HEK293 (cell line): ENCODE measurements at regions not wholly inside any gene's neighbourhood (a gene's known extent, or its start where the extent isn't known, plus 50 kb on each side); places are given as distances from the start of the nearest gene placed in this dataset.
A peak's percentile ranks its signal among the peaks of the same experiment; 100 is the strongest.

Experiments used
- CTCF ChIA-PET: fragments of 350-600 bp; formaldehyde crosslinking; extraction: SDS; loops from one replicate; lab custom pipeline; 2021; ENCODE audit warnings: antibody characterized with exemption; lab: Yijun Ruan, JAX
- POLR2A ChIA-PET: fragments of 300-600 bp; formaldehyde crosslinking; extraction: SDS; loops from one replicate; lab custom pipeline; 2020; ENCODE audit warnings: antibody characterized with exemption, inconsistent platforms; lab: Yijun Ruan, JAX
- H3K27ac ChIP-seq: fragments of 200-500 bp; sonication (Bioruptor generic); 2 replicates; pipeline ENCODE4 v1.5.1; 2014; ENCODE audit warnings: low read depth, low read length, control low read depth, inconsistent platforms; ENCODE audit errors: extremely low read depth
- H3K36me3 ChIP-seq, 2 experiments: fragments of 200-500 bp in 1 of 2; sonication (Bioruptor generic) in 1 of 2; 1 replicate in 1 of 2; 2 replicates in 1 of 2; pipeline ENCODE4 v1.5.1; 2014 to 2017; ENCODE audit warnings: inconsistent platforms in 2 of 2, low read length in 2 of 2; ENCODE audit not compliant: control insufficient read depth in 2 of 2, insufficient read depth in 1 of 2
- H3K4me1 ChIP-seq: fragments of 200-500 bp; sonication (Bioruptor generic); 2 replicates; pipeline ENCODE4 v1.5.1; 2014; ENCODE audit warnings: mild to moderate bottlenecking, low read length, inconsistent platforms; ENCODE audit not compliant: control insufficient read depth, insufficient read depth
- H3K4me3 ChIP-seq: 2 replicates; pipeline ENCODE4 v1.5.1; 2011; ENCODE audit warnings: low read depth, mild to moderate bottlenecking, control low read depth, low read length, moderate library complexity
- H3K9me3 ChIP-seq: fragments of 200-500 bp; sonication (Bioruptor generic); 2 replicates; pipeline ENCODE4 v1.5.1; 2014; ENCODE audit warnings: low read depth, low read length, inconsistent platforms; ENCODE audit not compliant: control insufficient read depth, insufficient read depth
- BCL11B ChIP-seq: fragments of 450-650 bp; formaldehyde crosslinking; IDR thresholded peaks from 2 replicates; pipeline ENCODE4 v1.5.1; 2016; ENCODE audit warnings: low read depth, missing biosample characterization, missing genetic modification characterization
- EGR2 ChIP-seq: fragments of 450-650 bp; formaldehyde crosslinking; IDR thresholded peaks from 2 replicates; pipeline ENCODE4 v1.5.1; 2016; ENCODE audit warnings: low read depth, missing biosample characterization, missing genetic modification characterization
- GFI1B ChIP-seq: fragments of 450-650 bp; formaldehyde crosslinking; IDR thresholded peaks from 2 replicates; pipeline ENCODE4 v1.5.1; 2016; ENCODE audit warnings: missing biosample characterization, missing genetic modification characterization
- GLIS1 ChIP-seq: fragments of 450-650 bp; formaldehyde crosslinking; IDR thresholded peaks from 2 replicates; pipeline ENCODE4 v1.5.1; 2016; ENCODE audit warnings: missing biosample characterization, missing genetic modification characterization
- HOXD13 ChIP-seq: sonication (generic); formaldehyde crosslinking; IDR thresholded peaks from 2 replicates; pipeline ENCODE4 v1.8.0; 2022; ENCODE audit warnings: missing genetic modification reagents, borderline replicate concordance
- KLF17 ChIP-seq: fragments of 450-650 bp; formaldehyde crosslinking; IDR thresholded peaks from 2 replicates; pipeline ENCODE4 v1.5.1; 2016; ENCODE audit warnings: missing biosample characterization, missing genetic modification characterization
- KLF7 ChIP-seq: fragments of 450-650 bp; formaldehyde crosslinking; IDR thresholded peaks from 2 replicates; pipeline ENCODE4 v1.5.1; 2016; ENCODE audit warnings: missing biosample characterization, missing genetic modification characterization, borderline replicate concordance
- KLF8 ChIP-seq: fragments of 450-650 bp; formaldehyde crosslinking; IDR thresholded peaks from 2 replicates; pipeline ENCODE4 v1.5.1; 2016; ENCODE audit warnings: missing biosample characterization, missing genetic modification characterization
- OVOL3 ChIP-seq: fragments of 450-650 bp; formaldehyde crosslinking; IDR thresholded peaks from 2 replicates; pipeline ENCODE4 v1.5.1; 2016; ENCODE audit warnings: missing biosample characterization, missing genetic modification characterization
- PBX3 ChIP-seq: sonication (generic); formaldehyde crosslinking; IDR thresholded peaks from 2 replicates; pipeline ENCODE4 v1.8.1; 2022; ENCODE audit warnings: mild to moderate bottlenecking, moderate library complexity, missing genetic modification reagents
- SP2 ChIP-seq: fragments of 450-650 bp; formaldehyde crosslinking; IDR thresholded peaks from 2 replicates; pipeline ENCODE4 v1.5.1; 2016; ENCODE audit warnings: missing biosample characterization, missing genetic modification characterization
- SP7 ChIP-seq: fragments of 450-650 bp; formaldehyde crosslinking; IDR thresholded peaks from 2 replicates; pipeline ENCODE4 v1.5.1; 2016; ENCODE audit warnings: missing biosample characterization, missing genetic modification characterization
- ZBTB8A ChIP-seq: fragments of 450-650 bp; formaldehyde crosslinking; IDR thresholded peaks from 2 replicates; pipeline ENCODE4 v1.5.1; 2016; ENCODE audit warnings: missing biosample characterization, missing genetic modification characterization
- ZIC2 ChIP-seq: fragments of 450-650 bp; formaldehyde crosslinking; IDR thresholded peaks from 2 replicates; pipeline ENCODE4 v1.5.1; 2016; ENCODE audit warnings: missing biosample characterization, missing genetic modification characterization
- ZNF169 ChIP-seq: fragments of 450-650 bp; formaldehyde crosslinking; IDR thresholded peaks from 2 replicates; pipeline ENCODE4 v1.5.1; 2016; ENCODE audit warnings: missing biosample characterization, missing genetic modification characterization
- ZNF184 ChIP-seq: fragments of 450-650 bp; IDR thresholded peaks from 2 replicates; pipeline ENCODE4 v1.5.1; 2018; ENCODE audit warnings: missing biosample characterization, mild to moderate bottlenecking, missing genetic modification characterization
- ZNF19 ChIP-seq: fragments of 450-650 bp; formaldehyde crosslinking; IDR thresholded peaks from 2 replicates; pipeline ENCODE4; 2016; ENCODE audit warnings: missing biosample characterization, missing genetic modification characterization, low read depth
- ZNF214 ChIP-seq: fragments of 450-650 bp; formaldehyde crosslinking; IDR thresholded peaks from 2 replicates; pipeline ENCODE4 v1.5.1; 2017; ENCODE audit warnings: missing biosample characterization, mild to moderate bottlenecking, missing genetic modification characterization, borderline replicate concordance
- ZNF223 ChIP-seq: fragments of 450-650 bp; formaldehyde crosslinking; IDR thresholded peaks from 2 replicates; pipeline ENCODE4 v1.5.1; 2016; ENCODE audit warnings: missing biosample characterization, missing genetic modification characterization
- ZNF266 ChIP-seq: fragments of 450-650 bp; formaldehyde crosslinking; IDR thresholded peaks from 2 replicates; pipeline ENCODE4 v1.5.1; 2016; ENCODE audit warnings: missing biosample characterization, missing genetic modification characterization, low read depth
- ZNF354C ChIP-seq: fragments of 450-650 bp; formaldehyde crosslinking; IDR thresholded peaks from 2 replicates; pipeline ENCODE4 v1.5.1; 2016; ENCODE audit warnings: missing biosample characterization, missing genetic modification characterization, low read depth, borderline replicate concordance
- ZNF394 ChIP-seq: fragments of 450-650 bp; formaldehyde crosslinking; IDR thresholded peaks from 2 replicates; pipeline ENCODE4 v1.5.1; 2016; ENCODE audit warnings: missing biosample characterization, missing genetic modification characterization, mild to moderate bottlenecking, moderate library complexity, borderline replicate concordance
- ZNF426 ChIP-seq: fragments of 450-650 bp; formaldehyde crosslinking; IDR thresholded peaks from 2 replicates; pipeline ENCODE4 v1.5.1; 2017; ENCODE audit warnings: missing biosample characterization, missing genetic modification characterization, mild to moderate bottlenecking, inconsistent platforms, moderate library complexity
- ZNF571 ChIP-seq: fragments of 450-650 bp; formaldehyde crosslinking; IDR thresholded peaks from 2 replicates; pipeline ENCODE4 v1.5.0; 2017; ENCODE audit warnings: missing biosample characterization, missing genetic modification characterization
- ZNF626 ChIP-seq: fragments of 450-650 bp; sonication (Bioruptor Pico); formaldehyde crosslinking; IDR thresholded peaks from 2 replicates; pipeline ENCODE4 v1.5.1; 2018; ENCODE audit warnings: missing biosample characterization, missing genetic modification characterization, inconsistent platforms
- ZNF660 ChIP-seq: fragments of 450-650 bp; IDR thresholded peaks from 2 replicates; pipeline ENCODE4 v1.5.1; 2018; ENCODE audit warnings: missing biosample characterization, mild to moderate bottlenecking, missing genetic modification characterization
- ZNF776 ChIP-seq: fragments of 450-650 bp; formaldehyde crosslinking; IDR thresholded peaks from 2 replicates; pipeline ENCODE4 v1.5.0; 2017; ENCODE audit warnings: missing biosample characterization, missing genetic modification characterization, borderline replicate concordance
- ZNF830 ChIP-seq: fragments of 450-650 bp; IDR thresholded peaks from 2 replicates; pipeline ENCODE4 v1.5.0; 2018; ENCODE audit warnings: missing biosample characterization, missing genetic modification characterization, low read depth, mild to moderate bottlenecking, moderate library complexity
- ZXDB ChIP-seq: fragments of 450-650 bp; formaldehyde crosslinking; IDR thresholded peaks from 2 replicates; pipeline ENCODE4 v1.5.1; 2016; ENCODE audit warnings: missing biosample characterization, missing genetic modification characterization

- ChIA-PET CTCF (no interaction called here), POLR2A (no interaction called here)
- TF ChIP-seq ZNF19 (tag by site-specific recombination): no peak
- TF ChIP-seq ZNF626: no peak
- no peak for TF ChIP-seq ZNF776
- no peak for TF ChIP-seq ZNF354C
- TF ChIP-seq ZBTB8A (tag by site-specific recombination): no peak
- TF ChIP-seq ZNF266 (tag by site-specific recombination): no peak
- TF ChIP-seq ZNF223: no peak
These were observed 96.4 kb upstream of the CNKSR3 start for GRCh38 chr6:154606860-154607259.

GRCh38 chr6:154611241-154611640 lies 100.8 kb upstream of the CNKSR3 start:
- no peak overlapping the region for H3K27ac ChIP-seq
- H3K4me3 ChIP-seq: no peak overlapping the region
- H3K36me3 ChIP-seq: no peaks in the 10 kb centered on the region
- H3K9me3 ChIP-seq: no peaks in the 10 kb centered on the region
- ChIA-PET CTCF (no interaction called here), POLR2A (no interaction called here)
- H3K4me1 ChIP-seq: peaks cover 8% of the 10 kb centered on the region
- TF ChIP-seq ZNF660 (tag by site-specific recombination): no peak

More at GRCh38 chr6:154606860-154607259, 96.4 kb upstream of the CNKSR3 start:
- no peaks in the 10 kb centered on the region for H3K9me3 ChIP-seq
- H3K36me3 ChIP-seq: no peaks in the 10 kb centered on the region
- no peaks in the 10 kb centered on the region for H3K4me1 ChIP-seq
- H3K27ac ChIP-seq: no peak overlapping the region
- H3K4me3 ChIP-seq: no peak overlapping the region

GRCh38 chr6:154611847-154612246 lies 101.4 kb upstream of the CNKSR3 start:
- POLR2A ChIA-PET: no interaction called here
- Histone ChIP-seq H3K9me3 (no peaks in the 10 kb centered on the region), H3K36me3 (no peaks in the 10 kb centered on the region), H3K4me3 (no peak overlapping the region), H3K4me1 (peaks cover 8% of the 10 kb centered on the region), H3K27ac (no peak overlapping the region)
- no peak for TF ChIP-seq GFI1B (tag by site-specific recombination)
- TF ChIP-seq ZNF394 (tag by site-specific recombination): no peak
- TF ChIP-seq OVOL3 (tag by site-specific recombination): no peak
- TF ChIP-seq ZNF571 (tag by site-specific recombination): no peak
- CTCF ChIA-PET: interaction anchor here (0.6 kb wide), 2 partner anchors 97 to 334 kb away, joined by 3 to 4 read pairs; no protein-coding TSS in a partner anchor

- no peaks in the 10 kb centered on the region for H3K9me3 ChIP-seq
- CTCF ChIA-PET: interaction anchor here (0.7 to 0.9 kb wide), 4 partner anchors 10 to 256 kb away, joined by 3 to 5 read pairs (median 3); no protein-coding TSS in a partner anchor
- H3K27ac ChIP-seq: no peak overlapping the region
- POLR2A ChIA-PET: interaction anchor here (0.6 to 0.7 kb wide), 2 partner anchors 11 to 65 kb away, joined by 3 to 5 read pairs; no protein-coding TSS in a partner anchor
- no peak overlapping the region for H3K4me3 ChIP-seq
- H3K4me1 ChIP-seq: peaks cover 8% of the 10 kb centered on the region
- no peaks in the 10 kb centered on the region for H3K36me3 ChIP-seq
- TF ChIP-seq SP2 (no peak), BCL11B (tag by site-specific recombination) (no peak), EGR2 (tag by site-specific recombination) (peak; percentile 66), ZNF214 (tag by site-specific recombination) (no peak), ZNF184 (tag by site-specific recombination) (peak; percentile 79; the same call in 1 of the 2 replicates), KLF8 (tag by site-specific recombination) (peak; percentile 76), ZNF169 (0 out of 2 replicates have a peak, but pooled peaks have one; percentile 33), SP7 (tag by site-specific recombination) (peak; percentile 98), KLF17 (tag by site-specific recombination) (peak; percentile 81; the same call in 1 of the 2 replicates), PBX3 (no peak), ZNF426 (tag by site-specific recombination) (no peak), ZBTB8A (tag by site-specific recombination) (peak; percentile 77), ZIC2 (tag by site-specific recombination) (no peak), KLF7 (no peak), GLIS1 (tag by site-specific recombination) (no peak; the same call in 1 of the 2 replicates), ZNF830 (tag by site-specific recombination) (no peak), ZXDB (tag by site-specific recombination) (peak; percentile 72; the same call in 1 of the 2 replicates), HOXD13 (no peak)
These were observed 102.7 kb upstream of the CNKSR3 start for GRCh38 chr6:154613137-154613676.
